HCT116 (cell line): ENCODE measurements at regions not wholly inside any gene's neighbourhood (a gene's known extent, or its start where the extent isn't known, plus 50 kb on each side); places are given as distances from the start of the nearest gene placed in this dataset.

ENCODE experiments used
- ATAC-seq: fragments of 200-7000 bp; cut with Tn5 transposase; 2 replicates; pipeline ENCODE4 v1.9.1; 2020; ENCODE audit warnings: mild to moderate bottlenecking, moderate library complexity
- BruUV-seq: library from RNA; stranded (reverse); fragments of 400-500 nt; replicated peaks from 2 replicates; lab custom pipeline; 2021; lab: Mats Ljungman, UMichigan
- CTCF ChIA-PET: fragments of 300-600 bp; sonication (Branson Sonifier 250); formaldehyde crosslinking; loops from one replicate; lab custom pipeline; 2021; ENCODE audit warnings: antibody characterized with exemption; lab: Charles Lee
- POLR2A ChIA-PET: fragments of 300-600, 350-600 bp; sonication (Branson Sonifier 250); formaldehyde crosslinking; loops from one replicate; lab custom pipeline; 2021; ENCODE audit warnings: antibody characterized with exemption; lab: Charles Lee
- RAD21 ChIA-PET, 2 experiments: fragments of 300-600 bp; sonication (Branson Sonifier 250); formaldehyde crosslinking; loops; one replicate each; lab custom pipeline; 2023; ENCODE audit warnings: low total read pairs in 2 of 2; ENCODE audit not compliant: uncharacterized antibody in 2 of 2, unreplicated experiment in 2 of 2, low non-redundant PET in 1 of 2; lab: Charles Lee
- DNase-seq: peaks from one replicate; pipeline ENCODE4 v3.0.0-alpha.2; 2010; ENCODE audit warnings: low read depth, low spot score
- H2AFZ ChIP-seq: fragments of 200-600 bp; shearing (Covaris generic), sonication (generic); 2 replicates; pipeline ENCODE4 v1.6.1; 2017; ENCODE audit warnings: low read depth, mixed run types, mixed read lengths, antibody characterized with exemption, low read length; ENCODE audit not compliant: poor library complexity, severe bottlenecking
- H3K27ac ChIP-seq: 2 replicates; pipeline ENCODE4 v1.5.1; 2012; ENCODE audit warnings: low read depth, low read length
- H3K27me3 ChIP-seq: fragments of 200-600 bp; sonication (generic); 2 replicates; pipeline ENCODE4 v1.6.1; 2016; ENCODE audit warnings: mixed run types, low read length, mixed read lengths; ENCODE audit not compliant: insufficient read depth
- H3K36me3 ChIP-seq, 2 experiments: fragments of 200-500 bp in 1 of 2; fragments of 200-600 bp in 1 of 2; sonication (Bioruptor generic) in 1 of 2; sonication (generic) in 1 of 2; 2 replicates each; pipeline versions ENCODE4 v1.5.1 to v1.6.1; 2014 to 2016; ENCODE audit warnings: low read length in 2 of 2, inconsistent platforms in 1 of 2, mixed read lengths in 1 of 2, mixed run types in 1 of 2; ENCODE audit not compliant: insufficient read depth in 2 of 2, control insufficient read depth in 1 of 2
- H3K4me1 ChIP-seq, 2 experiments: fragments of 200-600 bp in 1 of 2; sonication (generic) in 1 of 2; 2 replicates each; pipeline versions ENCODE4 v1.5.1 to v1.6.1; 2012 to 2017; ENCODE audit warnings: low read length in 2 of 2, inconsistent platforms in 1 of 2, mild to moderate bottlenecking in 1 of 2, mixed read lengths in 1 of 2, mixed run types in 1 of 2, moderate library complexity in 1 of 2; ENCODE audit not compliant: insufficient read depth in 2 of 2, control insufficient read depth in 1 of 2
- H3K4me2 ChIP-seq: fragments of 200-600 bp; sonication (generic); 2 replicates; pipeline ENCODE4 v1.6.1; 2017; ENCODE audit warnings: mixed run types, low read length, mixed read lengths
- H3K4me3 ChIP-seq, 2 experiments: fragments of 200-600 bp in 1 of 2; sonication (generic) in 1 of 2; replicated peaks in 1 of 2; 2 replicates each; pipeline ENCODE4 v1.5.1; 2011 to 2016; ENCODE audit warnings: low read length in 2 of 2, control low read depth in 1 of 2, low read depth in 1 of 2, mild to moderate bottlenecking in 1 of 2, mixed read lengths in 1 of 2, mixed run types in 1 of 2
- H3K79me2 ChIP-seq: fragments of 200-600 bp; sonication (generic); 2 replicates; pipeline ENCODE4 v1.6.1; 2017; ENCODE audit warnings: mild to moderate bottlenecking, mixed run types, low read length, moderate library complexity, mixed read lengths; ENCODE audit not compliant: insufficient read depth
- H3K9ac ChIP-seq: fragments of 200-600 bp; sonication (generic); 2 replicates; pipeline ENCODE4 v1.6.1; 2016; ENCODE audit warnings: low read length, mixed read lengths
- H3K9me2 ChIP-seq: fragments of 200-600 bp; sonication (generic), shearing (Covaris generic); 2 replicates; pipeline ENCODE4 v1.6.1; 2017; ENCODE audit warnings: mixed run types, mild to moderate bottlenecking, moderate library complexity; ENCODE audit not compliant: insufficient read depth
- H3K9me3 ChIP-seq, 2 experiments: fragments of 200-500 bp in 1 of 2; fragments of 200-600 bp in 1 of 2; sonication (Bioruptor generic) in 1 of 2; sonication (generic) in 1 of 2; 2 replicates each; pipeline ENCODE4 v1.6.1; 2014 to 2017; ENCODE audit warnings: low read length in 2 of 2, mixed read lengths in 2 of 2, inconsistent platforms in 1 of 2, low read depth in 1 of 2, mild to moderate bottlenecking in 1 of 2, mixed run types in 1 of 2, moderate library complexity in 1 of 2; ENCODE audit not compliant: control insufficient read depth in 1 of 2, insufficient read depth in 1 of 2
- H4K20me1 ChIP-seq: fragments of 200-600 bp; sonication (generic), shearing (Covaris generic); 2 replicates; pipeline ENCODE4 v1.6.1; 2017; ENCODE audit warnings: mixed run types, mild to moderate bottlenecking, moderate library complexity; ENCODE audit not compliant: insufficient read depth
- ATF3 ChIP-seq: IDR thresholded peaks from 2 replicates; pipeline ENCODE4 v1.6.1; 2012
- CBX3 ChIP-seq: IDR thresholded peaks from 2 replicates; pipeline ENCODE4 v1.6.1; 2012; ENCODE audit warnings: low read depth
- EGR1 ChIP-seq: IDR thresholded peaks from 2 replicates; pipeline ENCODE4 v1.6.1; 2012; ENCODE audit warnings: low read depth
- ELF1 ChIP-seq: IDR thresholded peaks from 2 replicates; pipeline ENCODE4 v1.6.1; 2012; ENCODE audit warnings: low read depth, borderline replicate concordance
- EZH2 ChIP-seq: fragments of 200-600 bp; sonication (generic); IDR thresholded peaks from 2 replicates; pipeline ENCODE4 v1.6.1; 2017; ENCODE audit warnings: antibody characterized with exemption, mixed run types
- POLR2A ChIP-seq: IDR thresholded peaks from 2 replicates; pipeline ENCODE4 v1.7.0; 2011; ENCODE audit warnings: borderline replicate concordance; ENCODE audit not compliant: insufficient read depth, insufficient read length; ENCODE audit errors: extremely low read depth
- POLR2AphosphoS5 ChIP-seq: IDR thresholded peaks from 2 replicates; pipeline ENCODE4 v1.6.1; 2011; ENCODE audit warnings: mild to moderate bottlenecking, low read depth, low read length, moderate library complexity
- REST ChIP-seq: IDR thresholded peaks from 2 replicates; pipeline ENCODE4 v1.6.1; 2012; ENCODE audit warnings: low read depth
- TCF7L2 ChIP-seq: IDR thresholded peaks from 2 replicates; pipeline ENCODE4 v1.7.0; 2011; ENCODE audit warnings: borderline replicate concordance, inconsistent platforms; ENCODE audit not compliant: insufficient read depth, insufficient read length; ENCODE audit errors: extremely low read depth
- ZBTB33 ChIP-seq: IDR thresholded peaks from 2 replicates; pipeline ENCODE4 v1.6.1; 2011; ENCODE audit warnings: mild to moderate bottlenecking, low read length, moderate library complexity; ENCODE audit not compliant: insufficient replicate concordance; ENCODE audit errors: extremely low read depth
- intact Hi-C: fragments of 100-400 bp; cut with micrococcal nuclease; formaldehyde crosslinking; loops from 2 replicates; pipeline ENCODE4 v1.10.0; 2022

GRCh38 chr6:45746046-45746445 is 269.6 kb downstream of the CLIC5 start:
- Histone ChIP-seq H3K9me2 (no peaks in the 10 kb centered on the region), H3K4me3 (no peak overlapping the region), H3K4me1 (no peaks in the 10 kb centered on the region), H3K9me3 (no peaks in the 10 kb centered on the region), H2AFZ (no peak overlapping the region), H3K27ac (no peak overlapping the region), H3K4me2 (no peak overlapping the region), H3K79me2 (no peaks in the 10 kb centered on the region), H3K36me3 (no peaks in the 10 kb centered on the region)
- DNase-seq = no peak
- CTCF ChIA-PET = no interaction called here
- no TSS peak for BruUV-seq
- ATAC-seq = no peak
- POLR2A ChIA-PET = no interaction called here
- intact Hi-C loops = no loop called here
- TF ChIP-seq REST (no peak), POLR2AphosphoS5 (no peak), ELF1 (no peak), TCF7L2 (no peak), ATF3 (no peak), EZH2 (no peak), EGR1 (no peak), ZBTB33 (no peak), POLR2A (no peak), CBX3 (no peak)
- TF ChIP-seq, all 23 proteins: peak for 0
- Histone ChIP-seq H4K20me1 (no peaks in the 10 kb centered on the region), H3K9ac (no peak overlapping the region), H3K27me3 (no peaks in the 10 kb centered on the region)
- RAD21 ChIA-PET = no interaction called here
